ENCODE measurements at regions not wholly inside any gene's neighbourhood (a gene's known extent, or its start where the extent isn't known, plus 50 kb on each side); places are given as distances from the start of the nearest gene placed in this dataset.

- H3K36me3 ChIP-seq (replicated peaks; ENCODE audit: insufficient read depth, low read length): no peaks in the 10 kb centered on the region
- H3K4me3 ChIP-seq (ENCODE audit: low read length): no peak overlapping the region
- DNase-seq: no peak
- H3K9ac ChIP-seq (ENCODE audit: low read length): no peak overlapping the region
- TF ChIP-seq EZH2 (optimal IDR thresholded peaks at IDR 0.05; ENCODE audit: low read depth, low read length) (no peak), CTCF (IDR thresholded peaks at IDR 0.05; ENCODE audit: low read length) (no peak), EZH2phosphoT487 (IDR thresholded peaks at IDR 0.05; ENCODE audit: low read length) (no peak)
- no peaks in the 10 kb centered on the region for H3K27me3 ChIP-seq (replicated peaks; ENCODE audit: insufficient read depth, low read length)
- no peak overlapping the region for H2AFZ ChIP-seq (ENCODE audit: low read length)
- no peaks in the 10 kb centered on the region for H3K9me2 ChIP-seq (replicated peaks; ENCODE audit: insufficient read depth, low read length)
- no peak overlapping the region for H3K4me2 ChIP-seq (ENCODE audit: low read depth, low read length)
- no peaks in the 10 kb centered on the region for H3K79me2 ChIP-seq (ENCODE audit: low read length)
- no peaks in the 10 kb centered on the region for H3F3A ChIP-seq (ENCODE audit: insufficient read depth, low read length)
- no peaks in the 10 kb centered on the region for H3K9me3 ChIP-seq (replicated peaks; ENCODE audit: insufficient read depth, low read length)
- no peak overlapping the region for H3K27ac ChIP-seq (ENCODE audit: low read length)
- H3K4me1 ChIP-seq (ENCODE audit: low read length): no peaks in the 10 kb centered on the region
- no peaks in the 10 kb centered on the region for H4K20me1 ChIP-seq (ENCODE audit: insufficient read depth, low read length)
Observed at GRCh38 chrX:10676235-10676957, 56.0 kb upstream of the MID1 start.

GRCh38 chrX:10677490-10677889, 57.1 kb upstream of the MID1 start:
- Histone ChIP-seq H3K9me3 (replicated peaks; ENCODE audit: insufficient read depth, low read length) (no peaks in the 10 kb centered on the region), H3K36me3 (replicated peaks; ENCODE audit: insufficient read depth, low read length) (no peaks in the 10 kb centered on the region), H3K27me3 (replicated peaks; ENCODE audit: insufficient read depth, low read length) (no peaks in the 10 kb centered on the region), H3K9me2 (replicated peaks; ENCODE audit: insufficient read depth, low read length) (no peaks in the 10 kb centered on the region), H3K27ac (ENCODE audit: low read length) (no peak overlapping the region), H2AFZ (ENCODE audit: low read length) (no peak overlapping the region), H3F3A (ENCODE audit: insufficient read depth, low read length) (no peaks in the 10 kb centered on the region), H3K4me1 (ENCODE audit: low read length) (no peaks in the 10 kb centered on the region), H3K4me3 (ENCODE audit: low read length) (no peak overlapping the region), H3K79me2 (ENCODE audit: low read length) (no peaks in the 10 kb centered on the region), H4K20me1 (ENCODE audit: insufficient read depth, low read length) (no peaks in the 10 kb centered on the region), H3K4me2 (ENCODE audit: low read depth, low read length) (no peak overlapping the region), H3K9ac (ENCODE audit: low read length) (no peak overlapping the region)
- DNase-seq: no peak
- TF ChIP-seq CTCF (IDR thresholded peaks at IDR 0.05; ENCODE audit: low read length): no peak
- TF ChIP-seq EZH2phosphoT487 (IDR thresholded peaks at IDR 0.05; ENCODE audit: low read length): no peak
- no peak for TF ChIP-seq EZH2 (optimal IDR thresholded peaks at IDR 0.05; ENCODE audit: low read depth, low read length)

- no peaks in the 10 kb centered on the region for H3K79me2 ChIP-seq (ENCODE audit: low read length)
- no peaks in the 10 kb centered on the region for H3K9me3 ChIP-seq (replicated peaks; ENCODE audit: insufficient read depth, low read length)
- H3F3A ChIP-seq (ENCODE audit: insufficient read depth, low read length): no peaks in the 10 kb centered on the region
- DNase-seq: no peak
- H3K4me3 ChIP-seq (ENCODE audit: low read length): no peak overlapping the region
- H3K27me3 ChIP-seq (replicated peaks; ENCODE audit: insufficient read depth, low read length): no peaks in the 10 kb centered on the region
- no peaks in the 10 kb centered on the region for H3K36me3 ChIP-seq (replicated peaks; ENCODE audit: insufficient read depth, low read length)
- H3K4me2 ChIP-seq (ENCODE audit: low read depth, low read length): no peak overlapping the region
- H3K4me1 ChIP-seq (ENCODE audit: low read length): no peaks in the 10 kb centered on the region
- H3K9me2 ChIP-seq (replicated peaks; ENCODE audit: insufficient read depth, low read length): no peaks in the 10 kb centered on the region
- H3K9ac ChIP-seq (ENCODE audit: low read length): no peak overlapping the region
- no peak overlapping the region for H2AFZ ChIP-seq (ENCODE audit: low read length)
- no peak overlapping the region for H3K27ac ChIP-seq (ENCODE audit: low read length)
- TF ChIP-seq EZH2phosphoT487 (IDR thresholded peaks at IDR 0.05; ENCODE audit: low read length) (no peak), CTCF (IDR thresholded peaks at IDR 0.05; ENCODE audit: low read length) (no peak), EZH2 (optimal IDR thresholded peaks at IDR 0.05; ENCODE audit: low read depth, low read length) (no peak)
- H4K20me1 ChIP-seq (ENCODE audit: insufficient read depth, low read length): no peaks in the 10 kb centered on the region
Observed at GRCh38 chrX:10679387-10679786, 59.0 kb upstream of the MID1 start.
